Gastroesophageal sphincter (tissue), 3 donors: ENCODE measurements at regions not wholly inside any gene's neighbourhood (a gene's known extent, or its start where the extent isn't known, plus 50 kb on each side); places are given as distances from the start of the nearest gene placed in this dataset.

Source experiments
- CTCF ChIP-seq, 4 experiments: fragments of 200-600 bp in 2 of 4; fragments of 450-650 bp in 2 of 4; sonication (generic) in 1 of 4; IDR thresholded peaks; one replicate each; pipeline ENCODE4 v1.5.1; 2017 to 2019; ENCODE audit warnings: antibody characterized with exemption in 4 of 4, mild to moderate bottlenecking in 2 of 4, moderate library complexity in 2 of 4
- POLR2A ChIP-seq, 2 donors: fragments of 450-650 bp; IDR thresholded peaks; one replicate each; pipeline ENCODE4 v1.6.1; 2017; ENCODE audit warnings: antibody characterized with exemption in 2 of 2, mild to moderate bottlenecking in 2 of 2, moderate library complexity in 1 of 2

GRCh38 chr5:172571892-172572291 is 69.2 kb upstream of the NEURL1B start:
- no peak for TF ChIP-seq CTCF (IDR thresholded peaks at IDR 0.05)
- TF ChIP-seq POLR2A (IDR thresholded peaks at IDR 0.05): no peak
